Activated CD4-positive, alpha-beta memory T cell treated with anti-CD3 and anti-CD28 coated beads, Interleukin-2, amount 10 ng/mL, durations not matched to agents 7 days and 5 days (primary cell): ENCODE measurements at regions not wholly inside any gene's neighbourhood (a gene's known extent, or its start where the extent isn't known, plus 50 kb on each side); places are given as distances from the start of the nearest gene placed in this dataset.
"Not testable (repeated sequence)": the region's sequence is repeated elsewhere in the genome, so short reads cannot be mapped to it uniquely, and the experiment has no call there.

Experiments
- CTCF ChIA-PET: fragments of 350-600 bp; sonication (Branson Sonifier 250); formaldehyde crosslinking; loops from one replicate; lab custom pipeline; 2021; ENCODE audit warnings: antibody characterized with exemption, inconsistent platforms; lab: Charles Lee
- POLR2A ChIA-PET: fragments of 350-600 bp; sonication (Branson Sonifier 250); formaldehyde crosslinking; loops from one replicate; lab custom pipeline; 2021; ENCODE audit warnings: antibody characterized with exemption; lab: Charles Lee
- DNase-seq: peaks from one replicate; pipeline ENCODE4 v3.0.0-alpha.2; 2020
- H3K27ac Mint-ChIP-seq: one replicate; pipeline ENCODE4 v1.8.0; 2021; ENCODE audit warnings: mild to moderate bottlenecking, mixed read lengths
- H3K27me3 Mint-ChIP-seq: one replicate; pipeline ENCODE4 v1.8.0; 2021; ENCODE audit warnings: mixed read lengths
- H3K36me3 Mint-ChIP-seq: one replicate; pipeline ENCODE4 v1.8.0; 2021; ENCODE audit warnings: low read depth, mixed read lengths
- H3K4me1 Mint-ChIP-seq: one replicate; pipeline ENCODE4 v1.8.0; 2021; ENCODE audit warnings: mixed read lengths
- H3K4me3 Mint-ChIP-seq: one replicate; pipeline ENCODE4 v1.8.0; 2021; ENCODE audit warnings: mild to moderate bottlenecking, mixed read lengths
- H3K9me3 Mint-ChIP-seq: one replicate; pipeline ENCODE4 v1.8.0; 2021; ENCODE audit warnings: mixed read lengths

GRCh38 chr3:166296179-166296783 lies 459.1 kb upstream of the BCHE start:
- DNase-seq, result no peak
- ChIA-PET POLR2A (no interaction called here), CTCF (interaction anchor here (1.2 kb wide), 1 partner anchor 12 kb away, joined by 3 read pairs; no protein-coding TSS in a partner anchor)
- Mint-ChIP-seq H3K9me3 (peaks cover 2% of the 10 kb centered on the region), H3K4me3 (no peak overlapping the region), H3K27me3 (no peaks in the 10 kb centered on the region), H3K4me1 (no peaks in the 10 kb centered on the region), H3K36me3 (no peaks in the 10 kb centered on the region), H3K27ac (no peak overlapping the region)

- H3K27me3 Mint-ChIP-seq, result no peaks in the 10 kb centered on the region
- ChIA-PET POLR2A (no interaction called here), CTCF (no interaction called here)
- DNase-seq, result no peak
- H3K27ac Mint-ChIP-seq, result no peak overlapping the region
- H3K9me3 Mint-ChIP-seq, result peaks cover 1% of the 10 kb centered on the region
- H3K4me3 Mint-ChIP-seq, result no peak overlapping the region
- no peaks in the 10 kb centered on the region for H3K36me3 Mint-ChIP-seq
- no peaks in the 10 kb centered on the region for H3K4me1 Mint-ChIP-seq
Measured at GRCh38 chr3:166291186-166291955, 454.1 kb upstream of the BCHE start.

- Mint-ChIP-seq H3K36me3 (no peaks in the 10 kb centered on the region), H3K27me3 (no peaks in the 10 kb centered on the region), H3K27ac (no peak overlapping the region), H3K9me3 (no peaks in the 10 kb centered on the region), H3K4me3 (no peak overlapping the region), H3K4me1 (no peaks in the 10 kb centered on the region)
- no peak for DNase-seq
- ChIA-PET CTCF (no interaction called here), POLR2A (no interaction called here)
Measured at GRCh38 chr3:166285001-166285400, 447.8 kb upstream of the BCHE start.

- no peaks in the 10 kb centered on the region for H3K9me3 Mint-ChIP-seq
- CTCF ChIA-PET, result no interaction called here
- no peak overlapping the region for H3K27ac Mint-ChIP-seq
- DNase-seq, result no peak
- POLR2A ChIA-PET, result no interaction called here
- no peaks in the 10 kb centered on the region for H3K27me3 Mint-ChIP-seq
- no peaks in the 10 kb centered on the region for H3K4me1 Mint-ChIP-seq
- no peak overlapping the region for H3K4me3 Mint-ChIP-seq
- no peaks in the 10 kb centered on the region for H3K36me3 Mint-ChIP-seq
Measured at GRCh38 chr3:166283840-166284239, 446.6 kb upstream of the BCHE start.

GRCh38 chr3:166282931-166283330 lies 445.7 kb upstream of the BCHE start:
- H3K36me3 Mint-ChIP-seq, result no peaks in the 10 kb centered on the region
- ChIA-PET POLR2A (no interaction called here), CTCF (no interaction called here)
- peaks cover 3% of the 10 kb centered on the region for H3K9me3 Mint-ChIP-seq
- H3K27ac Mint-ChIP-seq, result no peak overlapping the region
- H3K4me1 Mint-ChIP-seq, result no peaks in the 10 kb centered on the region
- H3K27me3 Mint-ChIP-seq, result no peaks in the 10 kb centered on the region
- H3K4me3 Mint-ChIP-seq, result no peak overlapping the region
- DNase-seq, result no peak

- Mint-ChIP-seq H3K4me3 (no peak overlapping the region), H3K36me3 (no peaks in the 10 kb centered on the region), H3K4me1 (no peaks in the 10 kb centered on the region), H3K27ac (no peak overlapping the region), H3K9me3 (peaks cover 3% of the 10 kb centered on the region), H3K27me3 (no peaks in the 10 kb centered on the region)
- ChIA-PET CTCF (no interaction called here), POLR2A (no interaction called here)
- no peak for DNase-seq
Measured at GRCh38 chr3:166279636-166280035, 442.4 kb upstream of the BCHE start.

GRCh38 chr3:166275024-166275390 lies 437.8 kb upstream of the BCHE start:
- ChIA-PET POLR2A (no interaction called here), CTCF (no interaction called here)
- H3K9me3 Mint-ChIP-seq, result peaks cover 5% of the 10 kb centered on the region
- H3K4me3 Mint-ChIP-seq, result no peak overlapping the region
- H3K36me3 Mint-ChIP-seq, result no peaks in the 10 kb centered on the region
- no peaks in the 10 kb centered on the region for H3K27me3 Mint-ChIP-seq
- no peak overlapping the region for H3K27ac Mint-ChIP-seq
- no peak for DNase-seq
- no peaks in the 10 kb centered on the region for H3K4me1 Mint-ChIP-seq

GRCh38 chr3:166274351-166275023 lies 437.3 kb upstream of the BCHE start:
- Mint-ChIP-seq H3K36me3 (no peaks in the 10 kb centered on the region), H3K4me1 (no peaks in the 10 kb centered on the region), H3K4me3 (no peak overlapping the region), H3K27me3 (no peaks in the 10 kb centered on the region), H3K27ac (no peak overlapping the region), H3K9me3 (peaks cover 5% of the 10 kb centered on the region)
- POLR2A ChIA-PET, result no interaction called here
- DNase-seq, result no peak
- CTCF ChIA-PET, result no interaction called here

- POLR2A ChIA-PET, result no interaction called here
- DNase-seq, result no peak
- H3K9me3 Mint-ChIP-seq, result peaks cover 2% of the 10 kb centered on the region
- CTCF ChIA-PET, result no interaction called here
- H3K27me3 Mint-ChIP-seq, result no peaks in the 10 kb centered on the region
- H3K4me1 Mint-ChIP-seq, result no peaks in the 10 kb centered on the region
- H3K4me3 Mint-ChIP-seq, result no peak overlapping the region
- no peak overlapping the region for H3K27ac Mint-ChIP-seq
- H3K36me3 Mint-ChIP-seq, result no peaks in the 10 kb centered on the region
Measured at GRCh38 chr3:166270429-166270828, 433.2 kb upstream of the BCHE start.

- ChIA-PET POLR2A (no interaction called here), CTCF (no interaction called here)
- no peak overlapping the region for H3K4me3 Mint-ChIP-seq
- H3K27ac Mint-ChIP-seq, result no peak overlapping the region
- no peaks in the 10 kb centered on the region for H3K36me3 Mint-ChIP-seq
- no peak for DNase-seq
- H3K27me3 Mint-ChIP-seq, result no peaks in the 10 kb centered on the region
- H3K9me3 Mint-ChIP-seq, result no peaks in the 10 kb centered on the region
- H3K4me1 Mint-ChIP-seq, result no peaks in the 10 kb centered on the region
Measured at GRCh38 chr3:166265153-166265552, 427.9 kb upstream of the BCHE start.

GRCh38 chr3:166263460-166263859 lies 426.2 kb upstream of the BCHE start:
- Mint-ChIP-seq H3K4me3 (no peak overlapping the region), H3K4me1 (no peaks in the 10 kb centered on the region)

GRCh38 chr3:166258293-166258850 lies 421.1 kb upstream of the BCHE start:
- H3K4me1 Mint-ChIP-seq, CTCF ChIA-PET, DNase-seq, H3K27ac Mint-ChIP-seq, POLR2A ChIA-PET, H3K9me3 Mint-ChIP-seq, H3K36me3 Mint-ChIP-seq, H3K27me3 Mint-ChIP-seq, H3K4me3 Mint-ChIP-seq: not testable (repeated sequence)

More at GRCh38 chr3:166263460-166263859, 426.2 kb upstream of the BCHE start:
- H3K36me3 Mint-ChIP-seq, result no peaks in the 10 kb centered on the region
- no peak overlapping the region for H3K27ac Mint-ChIP-seq
- H3K9me3 Mint-ChIP-seq, result no peaks in the 10 kb centered on the region
- no peak for DNase-seq
- POLR2A ChIA-PET, result no interaction called here
- no peaks in the 10 kb centered on the region for H3K27me3 Mint-ChIP-seq
- CTCF ChIA-PET, result no interaction called here

- Mint-ChIP-seq H3K36me3 (no peaks in the 10 kb centered on the region), H3K27me3 (no peaks in the 10 kb centered on the region), H3K9me3 (peaks cover 6% of the 10 kb centered on the region), H3K27ac (no peak overlapping the region), H3K4me3 (no peak overlapping the region), H3K4me1 (no peaks in the 10 kb centered on the region)
- DNase-seq, result no peak
- POLR2A ChIA-PET, result no interaction called here
- CTCF ChIA-PET, result no interaction called here
Measured at GRCh38 chr3:166257715-166258114, 420.5 kb upstream of the BCHE start.
